CD4-positive, alpha-beta T cell treated with Interferon alpha-2 for 1 hour (primary cell): ENCODE measurements at regions not wholly inside any gene's neighbourhood (a gene's known extent, or its start where the extent isn't known, plus 50 kb on each side); places are given as distances from the start of the nearest gene placed in this dataset.

ENCODE experiments used
- DNase-seq, 2 donors: peaks; one replicate each; pipeline ENCODE4 v3.0.0-alpha.2; 2020 to 2022

DNA sequence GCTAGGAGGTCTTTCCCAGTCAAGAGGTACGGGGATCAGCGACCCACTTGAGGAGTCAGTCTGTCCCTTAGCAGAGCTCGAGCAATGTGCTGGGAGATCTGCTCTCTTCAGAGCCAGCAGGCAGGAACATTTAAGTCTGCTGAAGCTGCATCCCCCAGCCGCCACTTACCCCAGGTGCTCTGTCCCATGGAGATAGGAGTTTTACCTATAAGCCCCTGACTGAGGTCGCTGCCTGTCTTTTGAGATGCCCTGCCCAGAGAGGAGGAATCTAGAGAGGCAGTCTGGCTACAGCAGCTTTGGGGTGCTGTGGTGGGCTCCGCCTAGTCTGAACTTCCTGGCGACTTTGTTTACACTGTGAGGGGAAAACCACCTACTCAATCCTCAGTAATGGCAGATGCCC, 874.9 kb upstream of the FLRT2 start:
- no peak for DNase-seq

- no peak for DNase-seq
Observed at GRCh38 chr14:84657911-84658310, 872.0 kb upstream of the FLRT2 start.

- no peak for DNase-seq
Observed at GRCh38 chr14:84670796-84671195, 859.1 kb upstream of the FLRT2 start.

DNA sequence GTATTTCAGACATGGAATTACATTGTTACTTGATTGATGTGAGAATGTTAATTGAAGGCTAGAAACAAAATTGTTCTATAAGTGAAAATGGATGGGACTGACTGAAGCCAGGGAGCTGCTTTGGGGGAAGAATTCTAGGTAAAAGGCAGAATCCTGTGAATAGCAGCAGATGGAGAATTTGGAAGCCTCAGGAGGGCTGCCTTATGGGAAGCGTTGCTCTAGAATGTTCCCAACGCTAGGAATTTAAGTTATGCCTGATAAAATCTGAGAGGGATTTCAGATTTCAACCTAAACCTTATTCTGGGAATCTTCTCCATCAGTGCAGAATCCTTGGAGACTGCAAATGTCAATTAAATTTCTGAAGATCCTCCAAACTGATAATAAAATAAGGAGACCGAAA, 858.2 kb upstream of the FLRT2 start:
- DNase-seq, result no peak

DNA sequence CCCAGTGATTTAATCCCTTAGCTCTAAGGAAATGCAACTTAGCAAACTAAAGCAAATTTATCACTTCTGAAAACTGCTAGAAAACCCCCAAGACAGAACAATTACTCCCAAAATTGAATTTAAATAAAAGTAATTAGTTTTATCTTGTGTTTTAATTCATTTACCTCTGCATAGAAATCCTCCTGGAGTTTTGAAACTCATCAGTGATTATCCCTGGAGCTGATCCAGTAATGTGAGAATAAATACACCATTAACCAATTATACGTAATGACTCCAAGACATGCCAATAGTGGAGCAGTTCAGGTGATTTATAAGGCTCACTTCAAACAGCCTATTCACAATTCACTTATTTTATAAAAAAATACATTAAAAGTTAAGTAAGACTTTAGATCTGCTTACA, 855.3 kb upstream of the FLRT2 start:
- no peak for DNase-seq

DNA sequence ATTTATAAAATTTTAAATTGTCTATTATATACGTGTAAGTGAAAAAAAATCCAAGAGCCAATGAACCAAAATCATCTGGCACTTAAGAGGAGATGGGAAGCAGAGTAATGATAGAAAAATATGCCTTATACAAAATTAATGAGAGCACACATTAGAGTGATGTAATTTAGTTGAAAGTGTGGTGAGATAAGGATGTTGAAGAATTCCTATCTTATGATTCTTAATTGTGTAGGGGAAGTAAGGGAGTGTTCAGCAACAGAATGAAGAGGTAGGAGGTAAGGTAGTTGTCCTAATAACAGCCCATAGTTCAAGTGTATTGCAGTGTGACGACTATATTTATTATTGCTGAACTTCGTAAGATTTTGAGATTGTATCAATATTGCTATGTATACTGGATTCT, 843.4 kb upstream of the FLRT2 start:
- no peak for DNase-seq

GRCh38 chr14:84688297-84689025, 841.5 kb upstream of the FLRT2 start:
- DNase-seq, result no peak

- no peak for DNase-seq
Observed at GRCh38 chr14:84694161-84694560, 835.8 kb upstream of the FLRT2 start.

DNA sequence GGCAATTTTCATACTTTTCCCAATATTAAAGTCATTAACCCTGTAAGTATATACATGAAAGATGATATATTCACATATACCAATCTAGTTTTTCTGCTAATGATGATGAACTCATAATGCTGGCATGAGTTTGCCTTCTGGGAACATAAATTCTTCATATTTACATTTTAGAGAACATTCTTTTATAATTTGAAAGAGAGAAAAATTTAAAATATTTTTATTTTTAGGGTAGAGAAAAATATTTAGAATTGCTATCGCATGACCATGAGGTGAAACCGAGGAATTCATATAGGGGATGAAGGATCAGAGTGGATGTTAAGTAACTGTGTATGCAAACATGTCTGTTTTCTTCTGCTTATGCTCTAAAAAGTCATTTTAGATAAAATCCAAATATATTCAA, 825.3 kb upstream of the FLRT2 start:
- DNase-seq, result no peak

- no peak for DNase-seq
Observed at GRCh38 chr14:84707830-84708229, 822.1 kb upstream of the FLRT2 start.

- no peak for DNase-seq
Observed at GRCh38 chr14:84708865-84709264, 821.1 kb upstream of the FLRT2 start.

DNA sequence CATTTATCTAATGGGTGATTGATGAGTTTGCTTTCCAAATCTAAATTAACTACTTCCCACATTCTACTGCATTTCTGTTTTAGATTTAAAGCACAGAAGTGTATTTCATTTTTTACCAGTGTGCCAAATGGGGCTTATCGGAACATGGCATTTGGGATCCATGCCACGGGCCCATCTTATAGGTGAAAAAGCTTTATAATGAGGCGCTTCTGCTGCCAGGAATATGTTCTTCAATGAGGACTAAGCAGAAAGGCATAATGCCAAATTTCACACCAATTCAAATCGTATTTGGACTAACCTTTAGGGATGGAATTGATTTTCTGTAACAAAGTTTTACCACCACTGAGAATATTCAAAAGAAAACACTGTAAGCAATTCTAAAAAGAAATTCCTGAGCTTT, 803.5 kb upstream of the FLRT2 start:
- DNase-seq, result no peak

GRCh38 chr14:84749191-84749955, 780.6 kb upstream of the FLRT2 start:
- no peak for DNase-seq

DNA sequence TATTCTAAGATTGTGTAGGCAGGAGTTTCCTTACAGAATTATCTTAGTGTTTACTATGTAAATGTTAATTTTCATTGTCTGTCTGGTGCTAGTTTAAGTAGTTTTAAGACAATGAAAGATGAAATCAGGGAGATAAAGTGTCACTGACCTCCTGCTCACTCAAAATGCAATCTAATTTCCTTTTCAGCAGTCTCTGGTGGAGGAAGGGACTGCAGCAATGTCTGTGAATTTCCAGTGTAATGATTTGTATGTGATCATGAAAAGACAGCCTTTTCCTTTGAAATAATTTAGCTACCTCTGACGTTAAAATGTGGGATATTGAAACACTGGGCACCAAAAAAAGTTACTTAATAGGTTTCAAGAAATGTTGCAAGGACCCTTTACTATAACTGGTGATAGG, 779.7 kb upstream of the FLRT2 start:
- no peak for DNase-seq

- DNase-seq, result no peak
Observed at GRCh38 chr14:84750763-84751554, 779.0 kb upstream of the FLRT2 start.

- no peak for DNase-seq
Observed at GRCh38 chr14:84751745-84752144, 778.2 kb upstream of the FLRT2 start.

DNA sequence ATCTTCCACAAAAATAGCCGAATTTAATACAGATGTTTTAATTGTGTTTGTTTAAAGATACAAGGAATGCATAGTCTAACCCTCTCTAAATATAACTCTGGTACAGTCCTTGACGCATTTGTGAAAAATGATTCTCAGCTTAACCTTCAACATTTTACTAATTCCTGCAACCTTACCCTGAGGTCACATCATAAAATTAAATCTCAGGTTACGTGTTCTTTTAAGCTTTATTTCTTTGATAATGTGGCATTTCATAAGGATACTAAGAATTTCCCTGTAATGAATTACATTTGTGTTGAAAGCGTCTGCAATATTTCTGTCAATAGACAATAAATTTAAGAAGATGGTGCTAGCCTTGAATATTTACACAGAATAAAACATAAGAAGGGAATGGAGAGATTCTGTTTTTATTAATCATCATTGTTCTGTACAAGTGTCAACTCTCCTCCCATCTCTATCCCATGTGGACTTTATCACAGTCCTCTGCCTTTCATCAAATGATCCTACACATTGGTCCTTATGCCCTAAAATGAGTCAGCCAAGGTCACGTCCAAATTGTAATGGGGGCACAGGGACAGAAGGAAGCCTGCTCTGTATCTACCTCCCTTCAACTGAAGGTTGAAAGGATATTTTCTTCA, 769.3 kb upstream of the FLRT2 start:
- DNase-seq, result no peak

- no peak for DNase-seq
Observed at GRCh38 chr14:84767434-84767833, 762.5 kb upstream of the FLRT2 start.

- DNase-seq, result no peak
Observed at GRCh38 chr14:84770030-84770429, 759.9 kb upstream of the FLRT2 start.

DNA sequence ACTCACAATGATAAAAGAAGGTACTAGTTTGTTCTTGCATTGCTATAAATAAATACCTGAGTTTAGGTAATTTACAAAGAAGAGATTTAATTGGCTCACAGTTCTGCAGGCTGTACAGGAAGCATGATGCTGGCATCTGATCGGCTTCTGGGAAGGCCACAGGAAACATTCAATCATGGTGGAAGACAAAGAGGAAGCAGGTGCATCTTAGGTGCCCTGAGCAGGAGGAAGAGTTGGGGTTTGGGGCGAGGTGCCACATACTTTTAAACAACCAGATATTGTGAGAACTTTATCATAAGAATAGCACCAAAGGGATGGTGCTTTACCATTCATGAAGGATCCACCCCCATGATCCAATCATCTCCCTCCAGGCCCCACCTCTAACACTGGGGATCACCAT, 752.6 kb upstream of the FLRT2 start:
- no peak for DNase-seq

GRCh38 chr14:84782902-84783301, 747.0 kb upstream of the FLRT2 start:
- DNase-seq, result no peak

GRCh38 chr14:84783511-84783910, 746.4 kb upstream of the FLRT2 start:
- DNase-seq, result no peak

DNA sequence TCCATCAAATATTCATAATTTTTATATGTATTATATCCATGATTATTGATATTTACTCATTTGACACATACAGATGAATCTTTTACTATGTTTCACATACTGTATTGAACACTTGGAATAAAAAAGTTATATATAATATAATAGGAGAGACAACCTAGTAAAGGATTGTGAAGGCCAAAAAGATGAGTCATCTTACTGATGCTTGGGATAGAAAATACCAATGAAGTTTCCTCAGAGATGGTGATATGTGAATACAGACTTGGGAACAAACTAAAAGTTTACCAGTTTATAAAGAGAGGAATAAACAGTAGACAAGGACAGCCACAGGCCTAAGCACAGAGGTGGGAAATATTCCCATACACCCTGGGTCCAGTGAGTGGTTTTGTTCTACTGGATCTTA, 743.9 kb upstream of the FLRT2 start:
- DNase-seq, result no peak
